ENCODE measurements at regions not wholly inside any gene's neighbourhood (a gene's known extent, or its start where the extent isn't known, plus 50 kb on each side); places are given as distances from the start of the nearest gene placed in this dataset.

DNA sequence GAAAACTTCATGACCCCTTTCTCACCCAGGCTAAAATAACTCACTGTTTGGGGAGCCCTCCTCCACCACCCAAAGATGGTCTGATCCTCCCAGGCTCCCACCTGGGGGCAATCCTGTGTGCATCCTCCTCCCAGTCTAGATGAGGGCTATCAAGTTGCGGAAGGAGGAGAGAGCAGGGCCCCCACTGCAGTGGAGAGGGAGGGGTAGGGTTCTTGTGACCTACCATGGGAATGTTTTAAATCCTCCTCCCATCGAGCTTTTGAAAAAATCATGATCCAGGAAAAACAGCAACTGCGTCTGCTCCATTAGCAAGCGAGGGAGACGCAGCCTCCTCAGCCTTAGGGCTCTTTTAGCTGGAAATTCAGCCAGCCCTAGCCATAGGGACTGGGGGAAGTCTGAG is 80.0 kb downstream of the NAV1 start:
- no peaks in the 10 kb centered on the region for H3K9me3 Mint-ChIP-seq
- H3K36me3 Mint-ChIP-seq (ENCODE audit: low read depth): no peaks in the 10 kb centered on the region
- peaks cover 12% of the 10 kb centered on the region for H3K27me3 Mint-ChIP-seq
- ChIA-PET POLR2A (no interaction called here), CTCF (interaction anchor here (1.1 to 1.4 kb wide), 2 partner anchors 11 to 23 kb away, joined by 3 read pairs; no protein-coding TSS in a partner anchor)
- H3K27ac Mint-ChIP-seq: no peak overlapping the region
- DNase-seq: no peak
- H3K4me3 Mint-ChIP-seq: no peak overlapping the region
- H3K4me1 Mint-ChIP-seq: no peaks in the 10 kb centered on the region

DNA sequence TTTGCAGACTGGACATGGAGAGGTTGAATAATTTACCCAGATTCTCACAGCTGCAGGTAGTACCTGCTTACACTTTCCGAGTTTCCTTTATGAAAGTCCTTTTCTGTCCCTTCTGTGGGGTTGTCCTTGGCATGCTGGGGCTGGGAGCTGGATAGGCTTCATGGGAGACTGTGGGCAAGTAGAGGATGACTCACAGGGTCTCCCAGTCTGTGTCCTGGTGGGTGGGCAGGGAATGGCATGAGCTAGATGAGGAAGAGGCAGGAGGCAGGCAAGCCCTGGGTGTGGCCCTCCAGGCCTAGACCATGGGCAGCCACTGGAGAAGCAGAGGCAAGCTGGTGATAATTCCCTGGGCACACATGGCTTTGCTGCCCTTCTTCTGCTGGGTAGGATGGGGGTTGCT is 80.6 kb downstream of the NAV1 start:
- POLR2A ChIA-PET: no interaction called here
- Mint-ChIP-seq H3K36me3 (ENCODE audit: low read depth) (no peaks in the 10 kb centered on the region), H3K4me3 (no peak overlapping the region), H3K27ac (no peak overlapping the region), H3K4me1 (no peaks in the 10 kb centered on the region), H3K27me3 (peaks cover 9% of the 10 kb centered on the region), H3K9me3 (no peaks in the 10 kb centered on the region)
- CTCF ChIA-PET: interaction anchor here (0.7 to 1.4 kb wide), 3 partner anchors 11 to 22 kb away, joined by 3 read pairs; no protein-coding TSS in a partner anchor
- DNase-seq: no peak

DNA sequence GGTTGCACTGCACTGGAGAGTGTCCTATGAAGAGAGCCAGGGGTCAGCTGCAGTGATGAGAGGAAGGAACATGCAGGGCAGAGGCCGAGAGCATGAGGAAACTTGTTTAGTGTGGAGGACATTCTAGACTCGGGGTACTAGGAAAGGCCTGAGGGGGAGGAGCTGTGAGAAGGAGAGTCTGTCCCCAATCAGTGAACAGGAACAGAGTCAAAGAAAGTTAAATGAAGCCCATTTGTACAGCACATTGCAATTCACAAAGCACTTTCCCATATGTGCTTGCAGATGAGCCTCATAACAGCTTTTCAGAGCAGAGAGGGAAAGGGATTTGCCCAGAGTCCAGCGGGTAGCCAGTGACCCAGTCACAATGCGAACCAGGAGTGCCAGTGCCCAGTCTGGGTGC is 83.4 kb downstream of the NAV1 start:
- Mint-ChIP-seq H3K4me3 (no peak overlapping the region), H3K4me1 (no peaks in the 10 kb centered on the region), H3K27me3 (peaks cover 6% of the 10 kb centered on the region), H3K9me3 (no peaks in the 10 kb centered on the region), H3K36me3 (ENCODE audit: low read depth) (no peaks in the 10 kb centered on the region), H3K27ac (no peak overlapping the region)
- POLR2A ChIA-PET: no interaction called here
- no peak for DNase-seq
- CTCF ChIA-PET: no interaction called here

DNA sequence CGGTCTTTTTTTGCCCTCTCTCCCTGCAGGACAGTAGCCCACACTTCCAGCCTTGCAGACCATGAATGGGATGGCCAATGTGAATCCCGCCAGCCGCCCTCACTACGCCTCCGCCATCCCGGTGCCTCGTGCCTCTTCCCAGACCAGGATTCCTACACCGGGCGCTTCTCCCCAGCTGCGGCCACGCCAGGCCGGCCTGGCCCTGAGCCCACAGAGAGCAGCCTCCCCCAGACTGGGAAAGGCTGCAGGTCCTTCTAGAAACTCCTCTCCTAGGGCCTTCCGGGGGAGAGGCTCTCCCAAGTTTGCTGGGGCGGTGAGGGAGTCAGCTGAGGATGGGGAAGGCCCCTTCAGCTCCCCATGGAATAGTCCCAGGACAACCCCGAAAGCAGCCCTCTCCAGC is 83.9 kb downstream of the NAV1 start:
- Mint-ChIP-seq H3K4me3 (no peak overlapping the region), H3K9me3 (no peaks in the 10 kb centered on the region), H3K36me3 (ENCODE audit: low read depth) (no peaks in the 10 kb centered on the region), H3K27ac (no peak overlapping the region), H3K4me1 (no peaks in the 10 kb centered on the region), H3K27me3 (peaks cover 6% of the 10 kb centered on the region)
- CTCF ChIA-PET: no interaction called here
- POLR2A ChIA-PET: no interaction called here
- no peak for DNase-seq

DNA sequence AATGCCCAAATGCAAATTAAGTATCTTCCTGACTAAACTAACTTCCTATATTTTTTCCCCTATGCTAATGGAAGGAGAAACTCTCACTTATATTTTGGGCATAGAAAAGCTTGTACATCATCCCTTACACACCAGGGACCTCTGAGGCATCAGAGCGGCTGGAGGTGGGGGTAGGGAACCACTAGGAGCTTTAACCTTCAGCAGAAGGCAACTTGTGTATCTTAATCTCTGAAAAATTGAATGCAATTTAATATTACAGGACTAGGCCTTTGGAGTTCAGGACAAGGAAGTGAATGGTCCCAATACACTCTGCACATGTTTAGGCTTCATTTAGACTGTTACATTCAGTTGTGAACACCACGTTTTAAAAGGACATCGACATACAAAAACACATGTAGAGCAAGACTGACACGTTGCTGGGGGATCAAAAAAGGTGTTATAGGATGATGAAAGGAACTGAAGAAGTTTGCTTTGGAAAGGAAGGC is 85.9 kb downstream of the NAV1 start:
- no peaks in the 10 kb centered on the region for H3K36me3 Mint-ChIP-seq (ENCODE audit: low read depth)
- H3K4me3 Mint-ChIP-seq: no peak overlapping the region
- no peaks in the 10 kb centered on the region for H3K4me1 Mint-ChIP-seq
- no peaks in the 10 kb centered on the region for H3K9me3 Mint-ChIP-seq
- no peak overlapping the region for H3K27ac Mint-ChIP-seq
- ChIA-PET POLR2A (no interaction called here), CTCF (interaction anchor here (1.3 kb wide), 1 partner anchor 16 kb away, joined by 3 read pairs; no protein-coding TSS in a partner anchor)
- peaks cover under 1% of the 10 kb centered on the region for H3K27me3 Mint-ChIP-seq
- no peak for DNase-seq

DNA sequence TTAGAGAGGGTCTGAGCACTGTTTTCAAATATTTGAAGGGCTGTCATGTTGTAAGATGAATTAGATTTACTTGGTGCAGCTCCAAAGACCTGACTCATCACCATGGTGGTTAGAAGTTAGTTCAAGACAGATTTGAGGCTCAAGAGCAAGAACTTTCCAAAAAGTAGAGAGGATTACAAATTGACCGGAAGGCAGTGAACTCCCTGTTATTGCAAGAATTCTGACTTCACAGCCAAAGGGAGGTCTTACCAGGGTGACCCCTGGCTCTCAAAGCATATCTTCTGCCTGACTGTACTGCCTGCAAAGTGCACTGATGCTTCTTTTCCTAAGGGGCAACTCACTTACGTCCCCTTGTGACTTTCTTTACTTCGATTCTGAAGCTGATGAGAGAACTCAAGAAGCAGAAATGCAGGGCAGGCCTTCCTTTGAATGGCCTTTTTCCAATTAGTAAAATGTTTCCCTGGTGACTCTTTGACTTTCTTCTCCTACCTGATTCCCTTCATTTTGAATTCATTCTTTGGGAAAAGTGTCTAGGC is 86.4 kb downstream of the NAV1 start:
- Mint-ChIP-seq H3K9me3 (no peaks in the 10 kb centered on the region), H3K27me3 (no peaks in the 10 kb centered on the region), H3K27ac (no peak overlapping the region), H3K36me3 (ENCODE audit: low read depth) (no peaks in the 10 kb centered on the region), H3K4me3 (no peak overlapping the region), H3K4me1 (no peaks in the 10 kb centered on the region)
- DNase-seq: no peak
- ChIA-PET POLR2A (no interaction called here), CTCF (interaction anchor here (0.6 to 1.3 kb wide), 2 partner anchors 17 to 990 kb away, joined by 3 read pairs; no protein-coding TSS in a partner anchor)

DNA sequence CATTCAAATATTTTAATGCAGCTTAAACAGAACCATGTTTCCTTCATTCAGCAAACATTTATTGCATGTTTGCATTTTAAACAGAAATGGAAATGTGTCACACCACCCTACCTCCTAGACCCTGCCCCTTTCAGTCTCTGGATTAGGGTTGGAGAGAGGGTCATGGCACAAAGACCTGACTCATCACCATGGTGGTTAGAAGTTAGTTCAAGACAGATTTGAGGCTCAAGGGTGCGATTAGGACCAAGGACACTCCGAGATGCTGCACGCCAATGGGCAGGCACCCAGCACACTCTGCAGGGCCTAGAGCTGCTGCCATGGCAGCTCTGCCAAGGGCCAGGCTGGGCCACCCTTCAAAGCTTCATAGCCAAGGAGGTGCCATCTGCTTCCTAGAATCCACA is 86.9 kb downstream of the NAV1 start:
- Mint-ChIP-seq H3K27me3 (no peaks in the 10 kb centered on the region), H3K4me1 (no peaks in the 10 kb centered on the region), H3K4me3 (no peak overlapping the region), H3K27ac (no peak overlapping the region), H3K36me3 (ENCODE audit: low read depth) (no peaks in the 10 kb centered on the region), H3K9me3 (no peaks in the 10 kb centered on the region)
- CTCF ChIA-PET: interaction anchor here (0.6 to 1.3 kb wide), 2 partner anchors 17 to 991 kb away, joined by 3 read pairs; no protein-coding TSS in a partner anchor
- POLR2A ChIA-PET: no interaction called here
- DNase-seq: no peak

DNA sequence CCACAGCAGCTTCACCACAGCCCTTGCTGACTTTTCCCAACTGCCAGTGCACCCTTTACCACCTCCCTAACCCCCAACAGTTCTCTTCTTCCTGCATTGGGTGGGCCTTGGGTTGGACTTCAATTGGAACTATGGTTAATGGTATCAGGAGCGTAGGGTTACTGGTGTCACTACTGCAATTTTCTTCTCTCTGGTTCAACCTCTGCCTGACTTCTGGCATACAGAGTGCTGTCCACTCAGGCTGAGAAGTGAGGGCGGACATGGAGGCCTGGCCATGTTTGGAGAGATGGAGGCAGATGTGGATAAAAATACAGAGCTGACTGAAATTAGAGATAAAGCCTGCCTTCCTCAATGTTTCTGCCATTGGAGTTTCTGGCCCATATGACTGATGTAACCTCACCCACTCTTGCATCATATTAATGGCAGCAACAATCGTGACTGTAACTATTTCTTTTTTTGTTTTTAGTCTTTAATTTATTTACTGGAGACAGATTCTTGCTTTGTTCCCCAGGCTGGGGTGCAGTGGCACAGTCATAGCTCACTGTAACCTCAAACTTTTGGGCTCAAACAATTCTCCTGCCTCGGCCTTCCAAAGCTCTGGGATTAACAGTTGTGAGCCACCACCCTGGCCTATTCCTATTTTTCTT is 87.8 kb downstream of the NAV1 start:
- Mint-ChIP-seq H3K4me1 (no peaks in the 10 kb centered on the region), H3K4me3 (no peak overlapping the region), H3K36me3 (ENCODE audit: low read depth) (no peaks in the 10 kb centered on the region), H3K27me3 (no peaks in the 10 kb centered on the region), H3K9me3 (no peaks in the 10 kb centered on the region), H3K27ac (no peak overlapping the region)
- no peak for DNase-seq
- POLR2A ChIA-PET: no interaction called here
- CTCF ChIA-PET: no interaction called here

DNA sequence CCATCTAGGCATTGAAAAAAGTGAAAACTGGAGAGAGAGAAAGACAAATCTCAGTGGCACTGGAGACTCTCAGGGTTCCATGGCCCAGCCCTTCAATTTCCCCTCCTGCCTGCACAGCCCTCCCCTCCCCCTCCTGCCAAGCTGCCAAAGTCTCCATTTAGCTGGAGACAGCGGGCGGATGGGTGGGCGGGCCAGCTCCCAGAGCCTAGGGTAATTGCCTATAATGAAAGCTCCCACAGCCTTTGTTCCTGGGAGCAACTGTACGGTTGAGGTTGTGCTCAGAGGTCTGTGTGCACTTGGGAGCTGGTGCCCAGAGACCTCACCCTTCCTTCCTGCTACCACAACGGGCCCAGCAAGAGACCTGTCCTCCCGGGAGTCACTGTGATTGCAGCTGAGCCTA is 89.6 kb downstream of the NAV1 start:
- CTCF ChIA-PET: interaction anchor here (0.9 to 1.1 kb wide), 2 partner anchors 38 to 81 kb away, joined by 3 read pairs; no protein-coding TSS in a partner anchor
- Mint-ChIP-seq H3K9me3 (no peaks in the 10 kb centered on the region), H3K4me1 (no peaks in the 10 kb centered on the region), H3K36me3 (ENCODE audit: low read depth) (no peaks in the 10 kb centered on the region), H3K4me3 (no peak overlapping the region), H3K27me3 (no peaks in the 10 kb centered on the region), H3K27ac (no peak overlapping the region)
- DNase-seq: no peak
- POLR2A ChIA-PET: no interaction called here

DNA sequence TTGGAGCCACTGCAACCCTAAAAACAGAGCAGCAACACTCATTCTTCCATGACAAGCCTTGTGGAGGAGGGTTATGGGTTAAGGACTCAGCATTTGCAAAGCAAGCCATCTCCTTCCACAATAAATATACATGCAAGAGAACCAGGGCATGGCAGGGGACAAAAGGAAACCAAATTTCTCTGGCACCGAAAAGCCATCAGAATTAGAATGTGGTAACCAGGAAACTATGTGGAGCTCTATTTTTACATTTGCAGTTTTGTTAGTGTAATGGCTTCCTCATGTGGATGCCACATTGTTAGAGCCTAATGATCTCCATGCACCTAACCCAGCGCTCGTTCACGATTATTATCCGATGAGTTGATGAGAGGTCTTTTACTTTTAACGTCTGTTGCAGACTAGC is 91.7 kb downstream of the NAV1 start:
- ChIA-PET CTCF (no interaction called here), POLR2A (no interaction called here)
- Mint-ChIP-seq H3K27me3 (no peaks in the 10 kb centered on the region), H3K4me1 (no peaks in the 10 kb centered on the region), H3K4me3 (no peak overlapping the region), H3K27ac (no peak overlapping the region), H3K36me3 (ENCODE audit: low read depth) (no peaks in the 10 kb centered on the region), H3K9me3 (no peaks in the 10 kb centered on the region)
- no peak for DNase-seq

DNA sequence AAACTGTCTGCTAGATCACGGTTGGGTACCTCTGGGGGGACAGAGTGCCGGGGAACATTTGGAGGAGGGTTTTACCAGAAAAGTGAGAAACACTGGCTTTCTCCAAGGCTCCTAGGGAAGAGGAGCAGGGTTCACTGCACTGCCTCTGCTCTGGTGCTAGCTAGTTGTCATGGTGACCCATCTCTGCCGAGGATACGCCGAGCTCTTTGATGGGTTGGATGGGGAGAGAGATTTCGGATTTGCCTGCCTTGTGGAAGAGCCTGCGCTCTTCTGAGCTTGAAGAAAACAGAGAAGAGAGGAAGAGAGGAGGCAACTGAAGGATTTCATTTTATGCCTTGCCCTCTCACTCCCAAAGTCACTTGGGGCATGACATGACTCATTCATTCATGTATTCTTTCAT is 92.1 kb downstream of the NAV1 start:
- no peak for DNase-seq
- H3K4me1 Mint-ChIP-seq: no peaks in the 10 kb centered on the region
- H3K36me3 Mint-ChIP-seq (ENCODE audit: low read depth): no peaks in the 10 kb centered on the region
- ChIA-PET POLR2A (no interaction called here), CTCF (no interaction called here)
- H3K4me3 Mint-ChIP-seq: no peak overlapping the region
- H3K27me3 Mint-ChIP-seq: no peaks in the 10 kb centered on the region
- H3K9me3 Mint-ChIP-seq: no peaks in the 10 kb centered on the region
- no peak overlapping the region for H3K27ac Mint-ChIP-seq

DNA sequence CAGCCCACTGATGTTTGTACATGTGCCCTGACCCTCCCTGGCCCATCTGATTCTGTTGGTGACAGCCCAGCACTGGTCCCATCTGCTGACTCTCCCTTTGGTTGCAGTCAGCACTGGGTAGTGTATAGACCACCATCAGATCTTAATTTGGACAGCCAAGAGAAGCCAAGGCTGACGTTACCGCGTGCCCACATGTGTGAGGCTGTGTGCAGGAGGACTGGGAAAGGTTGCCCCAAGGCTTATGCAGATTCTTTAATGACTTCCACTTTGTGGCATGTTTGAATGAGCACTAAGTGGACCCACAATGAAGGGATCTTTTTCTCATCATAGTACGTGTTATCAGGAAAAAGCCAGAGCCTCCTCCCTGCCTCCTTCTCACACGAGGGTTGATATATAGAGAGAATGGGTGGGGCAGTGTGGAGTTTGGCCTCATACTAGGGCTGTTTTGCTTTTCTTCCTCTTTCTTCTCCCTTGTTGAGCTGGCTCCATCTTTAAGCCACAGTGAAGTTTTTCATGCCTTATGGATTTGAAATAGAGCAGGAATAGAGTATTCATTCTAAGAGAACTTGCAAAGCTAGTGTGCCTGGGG is 93.5 kb downstream of the NAV1 start:
- no peak overlapping the region for H3K27ac Mint-ChIP-seq
- H3K36me3 Mint-ChIP-seq (ENCODE audit: low read depth): no peaks in the 10 kb centered on the region
- no peaks in the 10 kb centered on the region for H3K9me3 Mint-ChIP-seq
- H3K4me1 Mint-ChIP-seq: no peaks in the 10 kb centered on the region
- no peak overlapping the region for H3K4me3 Mint-ChIP-seq
- no peak for DNase-seq
- POLR2A ChIA-PET: interaction anchor here (0.7 kb wide), 1 partner anchor 476 kb away, joined by 3 read pairs; no protein-coding TSS in a partner anchor
- CTCF ChIA-PET: no interaction called here
- no peaks in the 10 kb centered on the region for H3K27me3 Mint-ChIP-seq

DNA sequence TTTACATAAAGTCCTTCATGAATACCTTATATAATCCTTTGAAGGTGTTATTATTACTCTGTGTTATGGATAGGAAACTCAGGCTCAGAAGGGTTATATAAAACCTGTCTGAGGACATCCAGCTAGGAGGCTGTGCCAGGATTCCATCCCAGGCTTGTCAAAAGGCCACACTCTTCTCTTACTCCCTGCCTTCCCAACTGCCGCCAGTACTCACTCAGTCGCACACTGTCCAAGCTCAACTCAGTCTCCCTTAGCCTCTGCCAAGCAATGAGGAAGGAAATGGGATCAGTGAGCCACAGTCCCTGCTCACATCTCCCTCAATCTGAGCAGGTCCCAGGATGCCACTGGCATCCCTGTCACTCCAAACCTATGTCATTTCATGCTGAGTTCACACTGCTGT is 94.4 kb downstream of the NAV1 start:
- DNase-seq: no peak
- Mint-ChIP-seq H3K9me3 (no peaks in the 10 kb centered on the region), H3K36me3 (ENCODE audit: low read depth) (no peaks in the 10 kb centered on the region), H3K4me1 (no peaks in the 10 kb centered on the region), H3K27ac (no peak overlapping the region), H3K27me3 (no peaks in the 10 kb centered on the region), H3K4me3 (no peak overlapping the region)
- POLR2A ChIA-PET: no interaction called here
- CTCF ChIA-PET: no interaction called here

DNA sequence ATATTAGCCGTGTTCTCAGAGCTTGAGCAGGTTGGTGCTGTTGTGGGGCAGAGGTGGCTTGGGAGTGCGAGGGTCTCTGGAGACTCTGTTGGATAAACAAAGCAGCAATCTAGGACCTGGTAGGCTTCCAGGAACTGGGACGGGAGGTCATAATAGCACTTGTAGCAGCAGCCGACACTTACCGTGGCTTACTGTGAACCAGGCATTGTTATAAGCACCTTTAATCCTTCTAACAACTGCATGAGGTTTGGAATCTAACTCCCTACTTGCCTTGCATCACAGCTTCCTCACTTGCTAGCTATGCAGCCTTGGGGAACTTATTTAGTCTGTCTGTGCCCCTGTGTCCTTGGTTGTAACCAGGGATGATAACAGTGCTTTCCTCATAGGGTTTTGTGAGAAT is 94.9 kb downstream of the NAV1 start:
- no peaks in the 10 kb centered on the region for H3K27me3 Mint-ChIP-seq
- CTCF ChIA-PET: no interaction called here

More for the DNA sequence above, 94.9 kb downstream of the NAV1 start:
- Mint-ChIP-seq H3K27ac (no peak overlapping the region), H3K4me3 (no peak overlapping the region), H3K9me3 (no peaks in the 10 kb centered on the region), H3K36me3 (ENCODE audit: low read depth) (no peaks in the 10 kb centered on the region), H3K4me1 (no peaks in the 10 kb centered on the region)
- POLR2A ChIA-PET: no interaction called here
- no peak for DNase-seq
